GM12865 (cell line): ENCODE measurements at regions not wholly inside any gene's neighbourhood (a gene's known extent, or its start where the extent isn't known, plus 50 kb on each side); places are given as distances from the start of the nearest gene placed in this dataset.
"Not testable (repeated sequence)": the region's sequence is repeated elsewhere in the genome, so short reads cannot be mapped to it uniquely, and the experiment has no call there.

Experiments used
- DNase-seq: peaks from one replicate; pipeline ENCODE4 v3.0.0; 2010; ENCODE audit warnings: low read depth
- H3K4me3 ChIP-seq: 2 replicates; pipeline ENCODE4 v1.5.1; 2011; ENCODE audit warnings: mild to moderate bottlenecking, low read depth, low read length, control low read depth

DNA sequence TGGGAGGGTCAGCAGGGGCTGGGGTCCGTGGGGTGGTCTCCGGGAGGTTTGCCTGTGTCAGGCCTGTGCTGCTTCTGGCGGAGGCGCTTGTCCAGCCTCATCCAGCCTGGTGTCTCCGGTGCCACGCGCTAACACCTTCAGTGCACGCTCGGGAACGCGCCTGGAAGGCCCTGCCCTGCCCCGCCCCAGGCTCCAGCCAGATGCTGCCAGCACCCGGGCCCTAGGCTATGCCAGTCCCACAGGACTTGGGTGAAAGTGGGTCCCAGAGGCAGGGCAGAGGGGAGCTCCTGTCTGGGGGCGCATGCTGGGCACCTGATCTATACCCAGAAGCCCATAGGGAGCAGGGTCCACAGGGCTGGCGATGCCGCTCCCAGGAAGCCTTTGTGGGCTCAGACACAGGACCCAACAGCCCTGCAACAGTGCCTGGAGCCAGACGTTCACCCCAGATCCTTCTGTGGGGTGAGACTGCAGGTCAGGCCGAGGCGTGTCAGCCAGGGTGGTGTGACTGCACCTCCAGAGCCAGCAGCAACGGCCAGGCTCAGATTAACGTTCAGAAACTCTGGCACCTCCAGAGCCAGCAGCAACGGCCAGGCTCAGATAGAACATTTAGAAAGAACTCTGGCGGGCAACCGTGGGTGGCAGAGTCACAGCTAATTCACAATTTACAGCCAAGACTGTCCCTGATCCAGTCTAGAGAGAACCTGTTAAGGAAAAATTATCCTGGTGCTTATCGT lies 5423.2 kb upstream of the TPTE start:
- H3K4me3 ChIP-seq, DNase-seq: not testable (repeated sequence)

DNA sequence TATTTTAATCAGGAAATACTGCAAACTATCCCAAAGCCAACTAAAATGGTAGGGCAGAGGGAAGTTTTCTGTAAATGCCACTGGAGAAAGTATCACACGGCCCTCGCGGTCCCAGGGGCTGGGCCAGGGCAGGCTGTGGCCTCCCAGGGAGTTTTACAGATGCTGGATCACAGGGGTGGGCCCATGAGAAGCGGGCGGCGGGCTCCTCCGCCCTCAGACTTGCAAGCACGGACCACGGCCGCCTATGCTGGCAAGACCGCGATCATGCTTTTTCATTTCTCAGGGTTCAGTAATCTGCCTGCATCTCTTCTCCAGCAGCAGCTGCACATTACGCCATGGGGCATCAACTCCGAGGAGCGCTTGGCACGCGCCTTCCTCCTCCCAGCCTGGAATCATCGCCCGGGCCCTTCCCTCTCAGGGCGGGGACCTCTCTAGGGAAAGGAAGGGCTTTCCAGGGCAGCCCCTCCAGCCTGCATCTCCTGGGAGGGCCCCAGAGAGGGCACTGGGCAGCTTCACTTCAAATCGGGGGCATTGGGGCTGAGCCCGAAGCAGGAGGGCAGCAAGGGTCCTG lies 5420.7 kb upstream of the TPTE start:
- not testable (repeated sequence) for H3K4me3 ChIP-seq, DNase-seq

DNA sequence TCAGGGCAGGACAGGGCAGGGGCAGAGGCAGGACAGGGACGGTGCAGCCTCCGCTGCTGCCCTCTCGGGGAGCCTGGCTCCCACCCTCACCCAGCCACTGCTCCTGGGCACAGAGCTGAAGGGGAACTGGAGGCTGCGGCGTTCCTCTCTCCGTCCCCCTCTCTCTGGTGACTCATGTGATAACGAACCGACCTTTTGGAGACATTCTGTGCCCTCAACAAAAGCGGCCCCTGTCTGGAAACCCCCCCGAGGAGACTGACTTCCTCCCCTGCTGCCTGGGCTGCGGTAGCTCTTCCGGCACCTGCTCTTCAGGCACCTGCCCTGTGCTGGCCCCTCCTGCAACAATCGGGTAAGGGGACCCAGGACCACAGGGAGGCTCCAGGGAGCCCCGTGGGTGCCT lies 5419.6 kb upstream of the TPTE start:
- DNase-seq, result peak; percentile 87
- peak overlapping the region; percentile 27; the same call in 1 of the 2 replicates for H3K4me3 ChIP-seq

DNA sequence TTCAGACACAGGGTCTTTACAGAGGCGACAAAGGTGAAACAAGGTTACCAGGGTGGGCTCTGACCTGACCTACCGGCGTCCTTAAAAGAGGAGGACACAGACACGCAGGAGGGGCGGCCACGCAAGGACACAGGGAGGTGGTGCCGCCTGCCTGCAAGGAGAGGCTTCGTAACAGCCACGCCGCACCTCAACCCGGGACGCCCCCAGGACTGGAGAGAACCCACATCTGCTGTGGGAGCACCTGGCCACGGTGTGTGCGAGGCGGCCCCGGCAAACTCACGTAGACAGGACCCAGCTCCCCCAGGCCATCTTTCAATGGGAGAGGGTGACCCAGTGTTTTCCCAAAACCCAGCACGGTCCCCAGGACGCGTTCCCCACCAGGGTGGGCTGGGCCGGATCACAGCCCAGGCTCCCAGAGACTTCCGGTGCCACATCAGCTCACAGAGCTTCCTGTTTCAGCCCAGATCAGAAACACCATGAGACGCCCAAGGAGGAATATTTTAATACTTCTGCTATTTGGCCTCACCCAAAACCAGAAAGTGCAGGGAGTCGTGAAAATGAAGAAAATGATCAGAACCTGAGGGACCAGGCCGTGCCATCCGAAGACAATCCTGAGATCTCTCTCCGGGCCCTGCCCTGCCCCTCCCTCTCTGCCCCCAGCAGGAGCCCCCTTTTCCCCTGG lies 5417.4 kb upstream of the TPTE start:
- DNase-seq, H3K4me3 ChIP-seq: not testable (repeated sequence)

DNA sequence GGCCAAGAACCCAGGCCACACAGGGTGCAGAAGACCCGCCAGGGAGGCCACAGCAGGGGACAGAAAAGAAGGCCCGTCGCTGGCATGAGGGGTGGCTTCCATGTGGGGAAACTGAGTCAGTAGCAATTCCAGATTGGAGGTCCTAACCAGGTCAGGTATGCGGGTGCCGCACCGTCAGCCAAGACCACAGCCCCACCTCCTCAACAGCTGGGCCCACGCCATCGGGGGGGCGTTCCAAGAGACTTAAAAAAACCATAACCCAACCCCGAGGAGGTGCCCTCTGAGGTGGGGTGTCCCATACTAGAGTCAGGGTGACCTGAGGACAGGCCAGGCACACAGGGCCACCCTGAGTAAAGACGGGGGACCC lies 5416.8 kb upstream of the TPTE start:
- not testable (repeated sequence) for H3K4me3 ChIP-seq

DNA sequence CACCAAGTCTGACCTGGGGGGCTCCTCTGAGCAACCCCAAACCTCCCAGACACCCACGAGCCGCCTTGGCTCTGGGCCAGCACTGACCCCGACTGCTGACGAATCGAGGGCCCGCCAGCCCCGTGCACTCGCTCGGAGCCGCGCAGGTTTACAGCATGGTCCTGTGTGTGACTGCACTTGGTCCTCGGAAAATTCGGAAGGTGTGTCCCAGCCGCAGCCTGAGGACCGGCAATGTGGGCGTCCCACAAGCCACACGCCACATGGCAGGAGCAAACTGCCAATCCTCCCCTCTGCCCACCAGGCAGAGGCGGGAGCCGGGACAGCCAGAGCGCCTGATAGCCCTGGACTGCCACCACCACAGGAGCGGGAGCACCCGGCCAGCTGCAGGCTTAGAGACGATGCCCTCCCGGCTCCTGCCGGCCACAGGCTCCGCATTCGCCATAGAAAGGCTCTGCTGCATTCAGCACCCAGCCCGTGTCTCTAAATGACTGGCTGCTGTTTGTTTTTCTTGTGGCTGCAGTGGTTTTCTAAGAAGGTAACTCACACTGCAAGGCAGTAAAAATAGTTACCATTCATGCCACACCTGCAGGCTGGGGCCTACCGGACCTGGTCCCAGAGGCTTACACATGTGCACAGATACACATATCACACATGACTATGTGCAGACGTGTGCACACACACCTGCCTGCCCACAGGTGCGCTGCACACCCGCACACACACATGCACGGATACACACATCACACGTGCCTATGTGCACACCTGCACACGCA lies 5415.3 kb upstream of the TPTE start:
- DNase-seq, result peak; percentile 46
- not testable (repeated sequence) for H3K4me3 ChIP-seq

More for the DNA sequence above, 5416.8 kb upstream of the TPTE start:
- DNase-seq, result not testable (repeated sequence)

DNA sequence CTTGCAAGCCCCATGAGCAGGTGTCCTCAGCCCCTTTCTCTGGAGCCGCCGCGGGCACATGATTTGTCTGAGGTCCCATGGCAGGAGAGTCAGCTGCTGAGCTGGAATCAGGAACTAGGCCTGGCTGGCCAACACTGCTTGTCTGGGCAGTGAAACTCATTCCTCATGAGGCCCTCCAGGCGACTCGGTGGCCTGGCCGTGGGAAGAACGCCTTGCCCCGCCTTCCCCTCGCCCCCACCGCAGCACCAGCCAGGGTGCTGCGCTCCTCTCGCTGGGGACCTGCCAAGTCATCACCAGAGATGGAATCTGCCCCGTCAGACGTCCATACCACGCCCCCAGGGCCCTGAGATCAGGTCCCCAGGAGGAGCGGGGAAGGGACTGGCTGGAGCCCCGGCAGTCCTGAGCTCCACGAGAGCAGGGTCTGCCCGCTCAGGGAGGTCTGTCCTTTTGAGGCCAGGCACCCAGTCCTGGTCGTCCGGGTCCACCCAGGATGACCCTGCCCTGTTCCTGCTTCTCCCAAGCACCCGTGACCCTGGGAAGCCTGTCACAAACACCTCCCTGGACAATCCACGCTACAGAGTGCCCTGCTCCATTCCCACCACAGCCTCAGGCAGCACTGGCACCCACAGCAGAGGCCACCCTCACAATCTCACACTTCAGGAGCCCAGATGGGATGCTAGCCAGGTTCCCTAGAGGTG lies 5414.5 kb upstream of the TPTE start:
- H3K4me3 ChIP-seq, result not testable (repeated sequence)

DNA sequence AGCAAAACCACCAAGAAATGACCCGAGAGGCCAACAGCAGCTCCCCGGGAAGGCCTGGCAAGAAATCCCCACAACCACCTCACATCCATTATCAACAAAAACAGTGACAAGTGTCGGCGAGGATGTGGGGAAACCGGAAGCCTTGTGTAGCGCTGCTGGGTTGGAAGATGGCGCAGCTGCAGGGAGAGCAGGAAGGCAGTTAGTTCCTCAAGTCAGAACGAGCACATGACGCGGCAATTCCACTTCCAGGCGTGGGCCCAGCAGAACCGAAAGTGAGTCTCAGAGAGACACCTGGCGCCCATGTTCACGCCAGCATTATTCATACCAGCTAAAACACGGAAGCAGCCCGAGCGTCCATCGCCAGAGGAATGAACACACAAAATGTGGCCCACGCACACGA lies 5413.7 kb upstream of the TPTE start:
- not testable (repeated sequence) for H3K4me3 ChIP-seq, DNase-seq

More for the DNA sequence above, 5414.5 kb upstream of the TPTE start:
- DNase-seq, result not testable (repeated sequence)

DNA sequence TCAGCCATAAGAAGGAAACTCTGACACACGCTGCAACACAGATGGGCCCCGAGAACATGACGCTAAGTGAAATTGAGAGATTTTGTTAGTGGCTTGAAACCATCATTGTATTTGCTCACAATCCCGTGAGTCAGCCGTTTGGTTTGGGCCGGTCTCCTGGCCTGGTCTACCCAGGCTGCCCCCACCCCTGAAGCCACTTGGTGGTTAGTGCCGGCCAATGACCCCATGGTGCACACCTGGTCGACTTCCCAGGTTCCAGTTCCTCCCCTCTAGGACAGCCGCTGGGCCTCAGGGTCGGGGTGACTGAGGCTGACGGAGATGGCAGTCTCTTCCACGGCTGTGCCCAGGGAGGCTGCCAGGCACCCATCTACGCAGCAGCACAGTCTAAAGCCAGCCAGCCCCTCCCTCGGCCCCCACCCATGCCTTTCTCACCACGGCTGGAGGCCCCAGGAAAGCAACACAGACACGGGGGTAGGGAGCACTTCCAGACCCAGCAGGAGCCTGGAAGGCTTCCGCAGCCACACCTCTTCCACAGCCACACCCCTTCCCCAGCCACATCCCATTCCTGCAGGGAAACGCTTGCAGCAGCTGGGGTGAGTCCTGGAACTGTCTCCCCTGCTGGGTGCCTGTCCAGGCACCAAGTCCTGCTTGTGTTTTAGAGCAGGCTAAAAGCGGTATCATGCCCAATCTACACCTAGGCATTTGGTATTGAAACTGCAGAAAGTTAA lies 5413.2 kb upstream of the TPTE start:
- not testable (repeated sequence) for H3K4me3 ChIP-seq, DNase-seq

DNA sequence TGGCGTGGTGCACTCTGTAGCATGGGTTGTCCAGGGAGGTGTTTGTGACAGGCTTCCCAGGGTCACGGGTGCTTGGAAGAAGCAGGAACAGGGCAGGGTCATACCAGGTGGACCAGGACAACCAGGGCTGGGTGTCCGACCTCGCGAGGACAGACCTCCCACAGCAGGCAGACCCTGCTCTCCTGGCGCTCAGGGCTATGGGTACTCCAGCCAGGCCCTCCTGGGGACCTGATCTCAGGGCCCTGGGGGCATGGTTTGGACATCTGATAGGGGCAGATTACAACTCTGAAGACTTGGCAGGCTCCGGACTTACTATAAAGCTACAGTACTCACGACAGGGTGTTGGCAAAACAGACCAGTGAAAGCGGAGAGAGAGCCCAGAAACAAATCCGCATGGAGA lies 5410.2 kb upstream of the TPTE start:
- not testable (repeated sequence) for H3K4me3 ChIP-seq, DNase-seq

DNA sequence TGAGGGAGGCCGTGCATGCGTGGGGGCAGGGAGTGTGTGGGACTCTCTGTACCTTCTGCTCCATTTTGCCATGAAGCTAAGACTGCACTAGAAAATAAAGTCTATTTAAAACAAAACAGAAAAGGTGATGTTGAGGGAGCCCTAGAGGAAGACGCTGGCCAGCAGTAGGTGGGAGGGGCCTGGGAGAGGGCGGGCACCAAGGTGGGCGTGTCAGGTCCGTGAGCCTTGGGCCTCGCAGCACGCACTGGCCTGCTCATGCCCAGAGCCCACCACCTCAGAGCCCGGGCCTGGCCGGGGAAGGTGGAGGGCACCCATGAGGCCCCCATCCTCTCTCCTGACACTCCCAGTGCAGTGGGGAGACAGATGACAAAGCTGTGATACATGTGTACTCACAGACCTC lies 5408.3 kb upstream of the TPTE start:
- H3K4me3 ChIP-seq, DNase-seq: not testable (repeated sequence)

DNA sequence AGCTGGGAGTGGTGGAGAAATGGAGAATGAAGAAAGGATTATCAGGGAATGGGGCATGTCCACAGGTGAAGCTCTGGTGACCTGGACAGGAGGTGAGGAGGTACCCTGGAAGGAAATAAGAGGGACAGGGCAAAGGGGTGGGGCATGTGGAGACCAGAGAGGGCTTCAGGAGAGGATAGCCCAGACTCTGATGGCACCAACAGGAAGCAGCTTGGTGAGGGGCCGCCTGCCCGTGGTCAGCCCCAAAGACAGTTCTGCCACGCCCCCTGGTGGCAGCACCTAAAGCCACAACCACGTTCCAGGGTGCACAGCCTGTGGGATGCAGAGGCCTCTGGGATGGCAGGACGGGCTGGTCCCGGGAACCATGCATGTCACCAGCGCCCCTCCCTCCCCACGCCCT lies 5406.9 kb upstream of the TPTE start:
- H3K4me3 ChIP-seq, DNase-seq: not testable (repeated sequence)

DNA sequence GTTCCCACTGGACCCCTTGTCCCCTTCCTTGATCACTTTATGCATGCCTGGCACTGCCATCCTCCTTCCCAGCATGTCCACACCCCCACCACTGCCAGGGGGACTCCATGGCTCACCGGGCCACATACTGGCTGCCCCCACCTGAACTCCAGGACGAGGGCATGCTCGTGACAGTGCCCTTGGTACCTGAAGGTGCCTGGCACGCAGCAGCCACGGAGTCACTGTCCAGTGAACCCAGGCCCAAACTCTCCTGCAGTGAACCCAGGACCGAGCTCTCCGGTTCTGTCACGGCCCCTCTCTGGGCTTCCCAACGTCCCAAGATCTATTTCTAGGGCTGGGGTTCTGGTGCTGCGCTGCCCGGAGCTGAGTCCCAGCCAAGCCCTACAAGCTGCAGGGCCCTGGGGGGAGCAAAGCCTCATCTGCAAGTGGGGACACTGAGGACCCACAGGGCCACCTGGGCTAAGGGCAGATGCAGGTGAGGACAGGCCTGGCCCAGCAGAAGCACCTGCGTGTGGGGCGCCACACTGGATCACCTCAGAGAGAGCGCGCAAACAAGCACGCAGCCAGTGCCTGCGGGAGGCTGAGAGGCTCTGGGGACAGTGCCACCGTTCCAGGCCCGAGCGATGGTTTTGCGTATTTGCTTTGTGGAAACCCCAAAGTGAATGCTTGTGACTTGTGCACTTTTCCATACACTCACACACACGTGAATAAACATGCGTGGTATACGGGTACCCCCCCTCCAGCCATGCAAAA lies 5406.3 kb upstream of the TPTE start:
- peak; percentile 2 for DNase-seq
- not testable (repeated sequence) for H3K4me3 ChIP-seq

DNA sequence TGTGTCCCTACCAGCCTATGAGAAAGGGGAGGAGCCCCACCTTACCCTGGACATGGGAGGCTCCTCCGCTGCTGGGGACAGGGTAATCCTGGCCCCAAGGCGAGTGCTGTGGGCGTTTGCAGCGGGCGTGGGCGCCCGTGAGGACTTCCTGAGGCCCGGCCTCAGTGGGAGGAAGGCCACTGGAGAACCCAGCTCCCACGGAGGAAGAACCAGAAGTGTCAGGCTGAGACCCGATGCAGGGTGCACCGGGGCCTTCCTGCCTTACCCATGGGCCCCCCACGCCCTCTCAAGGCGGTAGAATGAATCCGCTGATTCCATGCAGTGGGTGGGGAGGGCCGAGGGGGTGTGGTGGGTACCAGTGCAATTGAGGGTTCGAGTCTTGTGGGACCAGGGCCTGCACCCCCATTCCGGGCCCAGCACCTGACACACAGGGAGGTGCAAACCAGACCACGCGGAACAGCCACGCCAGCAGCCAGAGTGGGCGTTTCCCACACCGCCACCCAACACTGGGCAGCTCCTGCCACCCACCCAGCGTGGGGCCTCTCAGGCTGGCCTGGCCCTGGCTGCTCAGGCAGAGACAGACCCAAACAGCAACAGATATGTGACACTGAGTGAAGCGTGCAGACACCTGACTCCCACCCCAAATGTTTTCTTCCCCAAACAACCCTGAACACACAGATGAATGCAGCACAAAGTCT lies 5405.6 kb upstream of the TPTE start:
- peak overlapping the region; percentile 15 for H3K4me3 ChIP-seq

DNA sequence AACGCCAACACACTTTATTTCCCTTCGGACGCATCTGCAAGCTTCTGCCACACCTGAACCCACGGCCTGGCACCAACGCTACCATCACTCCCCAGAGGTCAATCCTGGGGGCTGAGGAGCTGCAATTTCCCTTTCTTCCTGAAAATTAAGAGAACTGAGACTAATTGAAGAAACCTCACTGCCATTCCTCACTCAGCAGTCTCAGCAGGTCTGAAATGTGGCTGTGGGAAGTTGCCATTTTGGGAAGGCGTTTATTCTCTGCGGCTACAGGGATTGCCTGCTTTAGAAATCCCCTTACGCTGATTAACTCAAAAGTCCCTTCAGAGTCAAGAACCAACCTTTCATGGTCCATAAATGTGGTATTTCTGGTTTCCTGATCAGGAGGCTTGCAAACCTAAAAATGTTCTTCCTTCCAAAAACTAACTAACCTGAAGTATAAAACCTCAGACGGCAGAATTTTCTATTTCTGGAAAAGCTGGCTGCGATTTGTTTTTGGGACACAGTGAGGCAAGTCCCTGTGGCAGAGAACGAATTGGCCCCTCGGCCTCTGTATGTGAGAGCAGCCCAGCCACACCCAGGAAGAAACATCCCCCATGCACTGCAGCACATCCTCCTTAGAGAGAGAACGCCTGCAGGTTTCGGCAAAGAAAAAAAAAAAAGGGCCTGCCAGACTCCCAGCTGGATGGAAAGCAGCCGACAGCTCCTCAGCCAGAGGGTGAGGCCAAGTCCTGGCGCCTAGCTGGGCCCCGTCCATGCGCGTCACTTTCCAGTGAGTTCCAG lies 5404.8 kb upstream of the TPTE start:
- H3K4me3 ChIP-seq, DNase-seq: not testable (repeated sequence)

More for the DNA sequence above, 5405.6 kb upstream of the TPTE start:
- peak; percentile 2 for DNase-seq

DNA sequence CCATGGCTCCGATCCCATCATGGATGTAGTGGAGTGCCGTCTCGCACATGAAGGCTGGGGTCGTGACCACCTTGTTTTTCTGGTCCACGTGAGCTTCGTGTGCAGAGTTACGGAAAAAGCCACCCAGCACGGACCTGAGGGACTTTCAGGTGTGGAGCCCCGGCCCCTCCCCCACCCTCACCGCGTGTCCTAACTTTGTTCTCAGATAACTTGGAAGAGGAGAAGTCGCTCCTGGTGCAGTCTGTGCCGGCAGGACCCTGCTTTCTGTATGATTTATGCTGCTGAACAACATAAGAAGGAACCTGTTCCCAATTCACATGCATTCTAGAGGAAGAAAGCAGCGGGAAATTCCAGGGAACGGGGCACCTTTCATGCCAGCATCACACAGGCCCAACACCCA lies 5404.2 kb upstream of the TPTE start:
- H3K4me3 ChIP-seq, result peak overlapping the region; percentile 32; the same call in 1 of the 2 replicates
- not testable (repeated sequence) for DNase-seq
